HUES48 (cell line): ENCODE measurements at regions not wholly inside any gene's neighbourhood (a gene's known extent, or its start where the extent isn't known, plus 50 kb on each side); places are given as distances from the start of the nearest gene placed in this dataset.

ENCODE experiments used
- H3K27ac ChIP-seq: one replicate; pipeline ENCODE4 v1.7.0; 2013; ENCODE audit warnings: low read depth, low read length, inconsistent platforms
- H3K27me3 ChIP-seq: 2 replicates; pipeline ENCODE4 v1.6.1; 2013; ENCODE audit warnings: mild to moderate bottlenecking, low read length; ENCODE audit not compliant: control insufficient read depth, insufficient read depth
- H3K36me3 ChIP-seq: 2 replicates; pipeline ENCODE4 v1.6.1; 2013; ENCODE audit warnings: low read length; ENCODE audit not compliant: control insufficient read depth, insufficient read depth
- H3K4me1 ChIP-seq: 2 replicates; pipeline ENCODE4 v1.6.1; 2013; ENCODE audit warnings: mild to moderate bottlenecking, low read length; ENCODE audit not compliant: control insufficient read depth, insufficient read depth
- H3K4me3 ChIP-seq: 2 replicates; pipeline ENCODE4 v1.5.1; 2013; ENCODE audit warnings: mild to moderate bottlenecking, low read depth, low read length
- H3K9ac ChIP-seq: 2 replicates; pipeline ENCODE4 v1.6.1; 2013; ENCODE audit warnings: mild to moderate bottlenecking, low read depth, low read length, moderate library complexity
- H3K9me3 ChIP-seq: 2 replicates; pipeline ENCODE4 v1.6.1; 2013; ENCODE audit warnings: low read length; ENCODE audit not compliant: control insufficient read depth, insufficient read depth

DNA sequence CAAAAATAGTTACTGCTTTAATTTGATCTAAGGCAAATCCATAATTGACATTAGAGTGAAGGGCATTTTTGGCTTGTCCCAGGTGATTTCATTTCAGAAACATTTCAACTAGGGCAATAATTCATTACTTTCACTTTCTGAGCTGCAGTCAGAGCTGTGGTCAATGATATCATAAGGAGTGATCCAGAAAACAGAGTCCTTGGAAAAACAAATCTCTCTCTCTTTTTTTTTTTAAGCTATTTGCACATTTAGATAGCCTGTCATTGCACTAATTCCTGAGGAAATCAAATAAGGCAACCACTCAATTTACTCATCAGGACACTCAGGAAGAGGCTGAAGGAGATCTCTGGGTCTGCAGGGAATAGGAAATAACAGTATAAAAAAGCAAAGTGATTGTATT, 269.5 kb upstream of the LRRC3B start:
- no peak overlapping the region for H3K27ac ChIP-seq
- H3K9me3 ChIP-seq, result no peaks in the 10 kb centered on the region
- H3K27me3 ChIP-seq, result no peaks in the 10 kb centered on the region
- H3K4me3 ChIP-seq, result no peak overlapping the region
- H3K9ac ChIP-seq, result no peak overlapping the region
- no peaks in the 10 kb centered on the region for H3K36me3 ChIP-seq
- H3K4me1 ChIP-seq, result no peaks in the 10 kb centered on the region

DNA sequence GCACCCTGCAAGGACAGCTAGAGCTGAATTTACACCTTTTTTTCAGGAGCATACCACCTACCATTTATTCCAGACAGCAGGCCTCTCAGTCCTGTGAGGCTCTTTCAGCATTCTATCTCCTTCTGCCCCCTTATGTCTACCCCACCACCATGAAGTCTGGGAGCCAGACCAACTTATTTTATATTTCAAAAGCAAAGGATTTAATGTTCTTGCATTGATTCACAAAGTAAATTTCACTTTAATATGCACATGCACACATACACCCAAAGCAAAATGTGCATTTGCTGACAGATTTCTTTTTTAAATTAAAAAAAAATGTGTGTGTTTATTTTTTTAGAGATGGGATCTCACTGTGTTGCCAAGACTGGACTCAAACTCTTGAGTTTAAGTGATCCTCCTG, 264.2 kb upstream of the LRRC3B start:
- Histone ChIP-seq H3K9me3 (0 out of 2 replicates have a peak, but pooled peaks cover 3% of the 10 kb centered on the region), H3K27ac (no peak overlapping the region), H3K4me3 (no peak overlapping the region), H3K36me3 (no peaks in the 10 kb centered on the region), H3K9ac (no peak overlapping the region), H3K27me3 (no peaks in the 10 kb centered on the region), H3K4me1 (no peaks in the 10 kb centered on the region)

DNA sequence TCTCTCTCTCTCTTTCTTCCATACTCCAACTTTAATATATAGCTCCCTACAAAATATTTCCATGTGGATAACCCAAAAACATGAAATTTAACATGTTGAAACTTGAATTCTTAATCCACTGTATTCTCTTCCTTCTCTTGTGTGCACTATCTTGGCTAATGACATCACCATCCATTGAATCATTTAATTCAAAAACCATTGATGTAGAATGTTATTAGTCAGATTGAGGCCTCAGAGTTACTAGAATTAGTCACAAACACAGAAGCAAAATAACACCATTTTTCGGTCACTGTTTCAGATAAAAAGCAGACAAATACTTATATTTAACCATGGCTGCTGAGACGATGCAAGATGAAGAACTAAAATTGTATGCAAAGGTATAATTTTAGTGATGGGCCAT, 256.9 kb upstream of the LRRC3B start:
- 0 out of 2 replicates have a peak, but pooled peaks cover 3% of the 10 kb centered on the region for H3K9me3 ChIP-seq
- no peaks in the 10 kb centered on the region for H3K36me3 ChIP-seq
- H3K27me3 ChIP-seq, result no peaks in the 10 kb centered on the region
- H3K9ac ChIP-seq, result no peak overlapping the region
- no peak overlapping the region for H3K4me3 ChIP-seq
- H3K4me1 ChIP-seq, result peaks cover 15% of the 10 kb centered on the region
- no peak overlapping the region for H3K27ac ChIP-seq

DNA sequence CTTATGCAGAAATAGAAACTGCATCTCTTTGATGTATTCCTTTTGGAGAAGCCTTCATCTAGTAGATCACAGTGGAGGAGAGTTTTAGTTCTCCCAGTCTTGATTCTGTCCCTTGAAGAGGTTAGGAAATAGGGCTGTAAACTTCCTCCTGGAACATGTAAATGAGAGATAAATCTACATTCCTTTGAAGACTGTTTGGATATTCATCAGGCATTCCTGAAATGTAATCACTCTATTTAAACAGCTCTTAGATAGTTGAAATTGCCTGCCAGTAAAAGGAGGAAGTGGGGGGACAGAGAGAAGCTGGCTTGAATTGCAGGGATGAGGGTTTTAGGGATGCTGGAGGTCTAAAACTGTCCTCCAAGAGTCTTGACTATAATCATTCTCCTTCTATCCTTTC, 254.3 kb upstream of the LRRC3B start:
- H3K4me3 ChIP-seq, result no peak overlapping the region
- H3K27me3 ChIP-seq, result no peaks in the 10 kb centered on the region
- H3K9ac ChIP-seq, result no peak overlapping the region
- H3K36me3 ChIP-seq, result no peaks in the 10 kb centered on the region
- peak overlapping the region; percentile 53 for H3K27ac ChIP-seq
- H3K4me1 ChIP-seq, result peaks cover 15% of the 10 kb centered on the region
- no peaks in the 10 kb centered on the region for H3K9me3 ChIP-seq

DNA sequence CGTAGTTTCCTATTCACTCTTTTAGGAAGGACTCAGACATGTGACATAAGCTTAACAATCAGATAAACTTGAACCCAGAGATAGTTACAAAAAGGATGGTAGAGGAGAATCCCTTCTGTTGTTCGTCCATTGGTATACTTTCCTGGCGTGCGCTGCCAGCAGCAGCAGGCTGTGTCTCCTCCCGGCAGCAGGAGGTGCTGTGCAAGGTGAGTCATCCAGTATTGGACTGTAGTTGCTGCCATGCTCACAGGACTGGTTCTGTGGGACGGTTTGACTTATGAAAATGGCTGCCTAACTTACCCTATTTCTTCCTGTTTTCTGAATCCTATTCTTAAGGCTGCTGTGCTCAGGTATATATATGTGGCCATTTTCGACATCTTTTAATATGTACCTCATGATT, 253.4 kb upstream of the LRRC3B start:
- no peak overlapping the region for H3K9ac ChIP-seq
- no peaks in the 10 kb centered on the region for H3K36me3 ChIP-seq
- peak overlapping the region; percentile 25 for H3K27ac ChIP-seq
- no peaks in the 10 kb centered on the region for H3K27me3 ChIP-seq
- peaks cover 15% of the 10 kb centered on the region for H3K4me1 ChIP-seq
- no peak overlapping the region for H3K4me3 ChIP-seq
- no peaks in the 10 kb centered on the region for H3K9me3 ChIP-seq

DNA sequence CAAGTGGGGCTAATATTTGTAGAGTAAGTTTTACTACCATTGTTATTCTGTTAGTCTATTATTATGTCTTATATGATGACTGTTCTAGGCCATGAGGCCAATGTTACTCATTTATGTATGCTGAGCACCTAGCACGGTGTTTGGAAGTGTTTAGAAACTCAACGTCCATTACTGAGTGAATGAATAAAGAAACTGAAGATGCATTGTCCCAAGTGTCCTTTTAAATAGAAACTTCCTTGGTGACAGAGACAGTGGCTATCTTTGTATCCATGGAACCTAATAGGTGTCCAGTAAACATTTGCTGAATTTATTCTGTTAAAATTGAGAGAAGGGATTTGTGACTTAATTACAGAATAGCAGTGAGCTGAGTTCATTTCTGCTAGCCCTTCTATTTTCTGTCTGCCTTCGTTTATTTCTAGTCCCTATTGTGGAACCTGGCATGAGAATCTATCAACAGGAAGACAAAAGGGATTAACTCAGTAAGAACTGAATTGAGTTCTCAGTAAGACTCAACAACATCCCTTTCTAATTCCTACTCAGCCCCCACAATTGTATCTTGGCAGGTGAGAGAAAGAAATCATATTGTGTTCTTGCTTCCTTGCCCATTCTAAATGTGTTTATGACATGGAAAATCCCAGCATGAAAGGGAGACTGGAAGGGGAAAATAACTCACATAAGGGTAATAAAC, 246.6 kb upstream of the LRRC3B start:
- Histone ChIP-seq H3K9ac (no peak overlapping the region), H3K27ac (peak overlapping the region; percentile 2), H3K4me1 (peaks cover 21% of the 10 kb centered on the region), H3K36me3 (no peaks in the 10 kb centered on the region), H3K4me3 (no peak overlapping the region), H3K27me3 (no peaks in the 10 kb centered on the region), H3K9me3 (no peaks in the 10 kb centered on the region)

DNA sequence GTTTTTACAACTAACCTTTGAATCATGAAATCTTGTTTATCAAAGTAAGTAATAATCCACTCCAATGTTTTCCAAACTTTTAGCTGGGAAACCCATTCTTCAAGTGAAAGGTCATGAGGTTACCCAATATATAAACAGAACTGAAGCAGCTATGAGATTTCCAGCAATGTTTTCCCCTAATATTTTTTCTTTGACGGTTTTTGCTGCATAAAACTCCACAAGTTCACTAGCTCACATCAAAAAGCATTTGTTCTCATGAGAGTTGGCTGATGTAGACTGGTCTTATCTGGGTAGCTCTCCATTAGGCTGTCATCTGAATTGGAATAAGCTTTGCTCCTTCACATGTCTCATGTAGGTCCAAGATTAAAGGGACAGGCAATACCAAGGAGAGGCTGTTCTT, 241.2 kb upstream of the LRRC3B start:
- Histone ChIP-seq H3K4me3 (no peak overlapping the region), H3K36me3 (no peaks in the 10 kb centered on the region), H3K9ac (no peak overlapping the region), H3K27ac (no peak overlapping the region), H3K9me3 (no peaks in the 10 kb centered on the region), H3K4me1 (peaks cover 13% of the 10 kb centered on the region; the same call in 1 of the 2 replicates), H3K27me3 (no peaks in the 10 kb centered on the region)

DNA sequence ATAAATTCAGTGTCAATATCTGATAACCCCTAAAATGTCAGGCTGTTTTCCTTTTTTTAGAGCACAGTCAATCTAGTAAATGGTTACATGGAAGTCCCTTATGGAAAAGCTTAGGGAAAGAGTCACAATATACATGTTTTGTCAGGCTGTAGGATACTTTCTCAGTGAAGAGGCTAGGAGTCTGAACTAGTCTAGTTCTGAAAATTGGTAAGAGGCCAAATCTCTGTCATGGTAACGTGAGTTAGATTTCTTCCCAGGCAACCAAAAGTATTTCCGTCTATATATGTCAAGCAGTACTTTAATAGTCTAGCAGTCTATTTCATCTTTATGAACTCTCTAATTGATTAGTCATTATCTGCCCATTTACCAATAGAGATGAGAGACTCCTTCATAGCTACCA, 215.9 kb upstream of the LRRC3B start:
- H3K4me3 ChIP-seq, result no peak overlapping the region
- no peak overlapping the region for H3K9ac ChIP-seq
- peaks cover 9% of the 10 kb centered on the region; the same call in 1 of the 2 replicates for H3K9me3 ChIP-seq
- H3K36me3 ChIP-seq, result no peaks in the 10 kb centered on the region
- no peaks in the 10 kb centered on the region for H3K4me1 ChIP-seq
- no peak overlapping the region for H3K27ac ChIP-seq
- no peaks in the 10 kb centered on the region for H3K27me3 ChIP-seq

DNA sequence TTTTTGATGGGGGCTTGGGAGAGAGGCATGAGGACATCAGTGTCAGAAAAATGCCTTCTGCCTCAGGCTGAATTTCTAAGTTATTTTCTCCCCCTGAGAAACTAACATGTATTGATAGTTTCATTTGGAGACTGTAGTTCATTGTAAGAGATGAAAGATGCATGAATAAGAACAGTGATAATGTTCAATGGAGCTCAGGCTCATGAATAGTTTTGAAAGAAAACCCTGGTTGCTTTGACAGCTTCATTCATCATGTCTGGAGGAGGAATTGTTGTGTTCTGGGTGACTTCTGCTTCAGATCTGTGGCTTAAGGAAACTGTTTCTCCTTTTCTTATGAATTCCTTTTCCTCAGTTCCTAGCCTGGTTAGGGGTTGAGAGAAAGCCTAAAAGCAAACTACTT, 204.0 kb upstream of the LRRC3B start:
- H3K9ac ChIP-seq, result no peak overlapping the region
- no peaks in the 10 kb centered on the region for H3K36me3 ChIP-seq
- no peak overlapping the region for H3K4me3 ChIP-seq
- no peak overlapping the region for H3K27ac ChIP-seq
- H3K27me3 ChIP-seq, result no peaks in the 10 kb centered on the region
- H3K4me1 ChIP-seq, result no peaks in the 10 kb centered on the region
- H3K9me3 ChIP-seq, result no peaks in the 10 kb centered on the region

DNA sequence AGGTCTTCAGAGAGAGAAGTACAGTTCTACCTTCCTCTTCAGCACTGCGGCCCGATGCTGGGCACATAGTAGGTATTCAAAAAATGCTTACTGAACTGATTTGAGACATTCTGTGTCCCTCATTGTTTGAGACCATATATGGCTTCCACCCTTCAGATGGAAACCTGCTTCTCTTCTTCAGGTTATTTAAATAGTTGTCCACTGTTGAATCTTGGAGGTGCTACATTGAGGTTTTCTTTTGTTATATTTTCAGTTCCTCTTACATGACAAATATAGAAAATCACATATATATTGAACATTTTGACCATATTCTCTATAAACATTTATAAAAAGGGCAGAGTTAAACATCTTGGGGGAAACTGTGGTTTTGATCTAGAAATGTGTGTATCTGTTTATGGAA, 200.2 kb upstream of the LRRC3B start:
- Histone ChIP-seq H3K9me3 (no peaks in the 10 kb centered on the region), H3K4me1 (no peaks in the 10 kb centered on the region), H3K27ac (no peak overlapping the region), H3K9ac (no peak overlapping the region), H3K27me3 (no peaks in the 10 kb centered on the region), H3K4me3 (no peak overlapping the region), H3K36me3 (no peaks in the 10 kb centered on the region)

DNA sequence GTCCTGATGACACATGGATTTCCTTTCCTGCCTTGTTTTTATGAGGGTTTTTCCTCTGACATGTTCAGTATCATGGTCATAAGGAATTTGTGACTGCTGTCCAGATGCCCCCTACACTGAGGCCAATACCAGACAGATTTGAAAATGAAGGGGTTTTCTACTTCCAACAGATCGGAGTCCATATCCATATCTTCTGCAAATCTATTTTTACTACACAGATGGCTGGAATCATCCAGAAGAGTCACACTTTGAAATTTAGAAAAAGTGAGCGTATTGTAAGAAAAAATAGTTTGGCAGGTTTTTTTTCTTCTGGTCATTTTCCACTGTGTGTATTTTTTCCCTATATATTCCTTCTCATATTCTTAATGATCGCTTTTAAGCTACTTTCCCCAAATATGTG, 197.5 kb upstream of the LRRC3B start:
- Histone ChIP-seq H3K9me3 (no peaks in the 10 kb centered on the region), H3K27ac (no peak overlapping the region), H3K4me3 (no peak overlapping the region), H3K36me3 (no peaks in the 10 kb centered on the region), H3K27me3 (no peaks in the 10 kb centered on the region), H3K9ac (no peak overlapping the region), H3K4me1 (no peaks in the 10 kb centered on the region)
